Stimulated activated CD8-positive, alpha-beta memory T cell treated with anti-CD3 and anti-CD28 coated beads, Interleukin-12 subunit alpha, Interleukin-12 subunit beta, amount 100 ng/mL, for 24 hours (primary cell): ENCODE measurements at regions not wholly inside any gene's neighbourhood (a gene's known extent, or its start where the extent isn't known, plus 50 kb on each side); places are given as distances from the start of the nearest gene placed in this dataset.
"Not testable (repeated sequence)": the region's sequence is repeated elsewhere in the genome, so short reads cannot be mapped to it uniquely, and the experiment has no call there.

Experiments used
- DNase-seq: peaks from one replicate; pipeline ENCODE4 v3.0.0-alpha.2; 2020; ENCODE audit errors: extremely low read depth

DNA sequence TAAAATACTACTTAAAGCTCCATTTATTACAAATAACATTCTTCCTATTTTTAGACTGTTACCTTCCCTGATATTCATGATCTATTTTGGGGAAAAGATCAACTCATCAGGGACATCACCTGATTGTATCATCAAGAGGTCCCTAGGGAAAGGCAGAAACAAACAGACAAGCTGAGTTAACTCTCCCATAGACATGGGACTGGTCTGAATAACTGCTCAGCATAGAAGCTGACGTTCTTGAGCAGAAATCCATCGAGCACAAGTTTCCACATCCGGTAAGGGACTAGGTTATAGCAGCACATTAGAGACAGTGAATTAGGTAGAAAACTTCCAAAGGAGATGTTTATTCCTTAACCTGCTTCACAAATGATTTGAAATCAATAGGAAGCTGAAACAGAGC, 1100.4 kb upstream of the SLC39A10 start:
- no peak for DNase-seq

DNA sequence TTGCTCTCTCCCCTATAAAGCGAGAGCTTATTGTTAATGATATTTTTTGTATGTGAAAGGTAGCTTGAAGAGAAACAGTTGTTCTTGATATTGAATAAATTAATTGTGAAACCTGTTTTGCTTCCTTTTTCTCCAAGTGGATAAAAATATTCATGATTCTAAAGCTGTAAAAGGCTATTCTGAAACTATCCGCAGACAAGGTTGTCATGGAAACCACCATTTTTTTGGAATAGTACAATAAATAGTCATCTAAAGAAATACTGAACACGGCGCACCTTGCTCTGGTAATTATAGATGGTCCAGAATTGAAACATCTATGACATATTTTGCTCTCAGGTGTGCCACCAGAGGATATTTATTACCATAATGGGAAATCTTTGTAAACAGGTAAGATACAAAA, 1103.0 kb upstream of the SLC39A10 start:
- no peak for DNase-seq

DNA sequence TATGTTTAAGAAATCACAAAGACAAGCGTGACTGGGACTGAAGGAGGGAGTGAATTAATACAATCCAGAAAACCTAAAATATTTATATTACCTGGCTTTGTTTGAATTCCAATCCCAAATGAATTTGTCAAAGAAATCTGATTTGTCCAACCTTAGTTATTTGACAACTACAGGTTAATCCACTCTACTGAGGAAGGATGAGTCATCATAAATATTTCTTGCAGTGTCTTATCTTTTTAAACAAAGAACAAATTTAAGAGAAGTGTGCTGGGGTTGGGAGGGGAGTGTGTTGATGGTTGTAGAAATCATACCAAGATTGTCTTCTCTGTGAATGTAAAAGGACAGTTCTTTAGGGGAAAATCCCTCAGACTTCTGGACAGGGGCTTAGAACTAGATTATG, 1106.3 kb upstream of the SLC39A10 start:
- no peak for DNase-seq

DNA sequence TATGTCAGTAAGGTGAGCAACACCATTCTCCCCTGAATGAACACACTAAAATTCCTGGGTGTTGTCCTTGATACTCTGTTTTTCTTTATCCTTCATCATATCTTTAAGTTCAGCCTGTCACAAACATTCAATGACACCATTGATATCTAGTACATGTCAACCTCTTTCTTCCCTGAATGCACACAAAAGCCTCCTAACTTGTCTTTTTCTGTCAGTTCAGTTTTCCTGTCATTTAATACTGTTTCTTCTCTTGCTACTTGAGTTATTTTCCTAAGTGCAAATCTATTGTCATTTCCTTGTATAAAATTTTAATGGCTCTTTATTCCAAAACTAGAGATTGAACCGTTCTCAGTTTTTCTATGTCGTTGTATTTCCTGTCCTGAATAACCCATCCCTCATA, 1107.6 kb upstream of the SLC39A10 start:
- DNase-seq, result no peak

DNA sequence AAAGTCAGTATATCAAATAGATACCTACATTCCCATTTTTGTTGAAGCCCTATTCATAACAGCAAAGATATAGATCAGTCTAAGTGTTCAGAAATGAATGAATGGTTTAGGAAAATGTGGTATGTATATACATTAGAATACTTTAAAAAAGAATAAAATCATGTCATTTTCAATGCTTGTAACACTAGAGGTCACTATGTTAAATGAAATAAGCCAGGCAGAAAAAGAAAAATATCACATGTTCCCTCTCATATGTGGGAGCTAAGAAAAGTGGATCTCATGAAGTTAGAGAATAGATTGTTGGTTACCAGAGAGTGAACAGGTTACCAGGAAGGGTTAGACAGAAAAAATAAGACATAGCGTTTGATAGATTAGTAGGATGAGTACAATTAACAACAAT, 1111.0 kb upstream of the SLC39A10 start:
- no peak for DNase-seq

DNA sequence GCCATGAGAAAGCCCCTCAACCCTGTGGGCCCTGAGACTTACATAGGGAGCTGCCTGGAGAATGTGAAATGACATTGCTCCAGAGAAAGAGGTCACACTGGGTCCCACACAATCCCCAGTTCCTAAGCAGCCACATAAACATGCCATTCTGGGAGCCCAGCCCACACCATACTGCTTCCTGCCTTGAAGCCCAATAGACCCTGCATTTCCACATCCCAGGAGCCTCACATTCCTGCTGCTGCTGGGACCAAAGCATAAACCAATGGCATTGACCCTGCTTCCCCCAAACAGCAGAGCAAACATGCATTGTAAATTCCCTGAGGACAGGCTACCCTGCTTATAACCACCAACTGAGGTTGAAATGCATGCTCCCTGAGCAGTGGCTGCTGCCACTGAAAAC, 1117.6 kb upstream of the SLC39A10 start:
- no peak for DNase-seq

DNA sequence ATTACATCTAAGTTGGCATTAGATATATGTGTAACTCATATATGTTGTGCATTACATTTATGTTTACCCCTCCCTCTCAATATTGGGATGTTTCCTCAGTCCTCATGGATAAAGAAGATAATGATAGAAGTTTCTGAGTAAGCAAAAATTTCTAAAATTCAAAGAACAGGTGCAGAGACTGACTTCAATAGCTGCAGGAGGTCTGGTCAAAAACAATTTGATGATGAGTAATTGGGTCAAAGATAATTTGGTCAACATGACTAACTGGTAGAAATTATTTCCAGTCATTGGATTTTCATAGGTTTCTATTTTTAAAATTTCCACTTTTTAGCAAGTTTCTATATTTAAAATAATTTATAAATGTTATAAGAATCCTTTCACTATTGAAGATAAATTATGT, 1130.9 kb upstream of the SLC39A10 start:
- DNase-seq, result no peak

DNA sequence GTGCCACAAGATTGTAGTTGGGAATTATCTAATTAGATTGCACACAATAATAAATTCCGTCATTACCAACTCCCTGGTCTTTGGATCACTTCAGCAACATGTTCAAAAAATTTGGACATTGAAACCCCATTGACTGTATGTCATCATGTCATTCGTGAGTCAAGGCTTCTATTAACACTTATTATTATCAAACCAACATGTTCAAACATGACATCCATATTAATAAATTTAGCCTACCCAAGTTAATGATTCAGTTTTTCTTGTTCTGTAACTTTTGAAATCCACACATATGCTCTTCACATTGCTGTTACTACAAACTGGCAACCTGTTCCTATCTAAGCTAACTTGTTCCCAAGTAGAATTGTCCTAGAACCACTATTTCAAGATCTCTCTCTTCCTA, 1142.7 kb upstream of the SLC39A10 start:
- DNase-seq, result no peak

DNA sequence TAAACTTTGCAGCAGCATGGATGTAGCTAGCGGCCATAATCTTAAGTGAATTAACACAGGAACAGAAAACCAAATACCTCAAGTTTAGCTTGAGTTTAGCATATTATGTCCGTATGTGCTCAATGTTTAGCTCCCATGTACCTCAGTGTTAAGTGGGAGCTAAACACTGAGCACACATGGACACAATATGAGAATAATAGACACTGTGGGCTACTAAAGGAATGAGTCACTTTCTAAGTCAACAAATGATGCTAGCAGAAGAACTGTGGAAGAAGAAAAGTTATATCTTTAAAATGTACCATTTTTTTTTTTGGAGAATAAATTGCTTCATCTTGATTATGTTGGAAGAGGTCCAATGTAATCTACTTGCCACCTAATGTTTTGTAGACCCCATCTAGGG, 1146.0 kb upstream of the SLC39A10 start:
- not testable (repeated sequence) for DNase-seq

DNA sequence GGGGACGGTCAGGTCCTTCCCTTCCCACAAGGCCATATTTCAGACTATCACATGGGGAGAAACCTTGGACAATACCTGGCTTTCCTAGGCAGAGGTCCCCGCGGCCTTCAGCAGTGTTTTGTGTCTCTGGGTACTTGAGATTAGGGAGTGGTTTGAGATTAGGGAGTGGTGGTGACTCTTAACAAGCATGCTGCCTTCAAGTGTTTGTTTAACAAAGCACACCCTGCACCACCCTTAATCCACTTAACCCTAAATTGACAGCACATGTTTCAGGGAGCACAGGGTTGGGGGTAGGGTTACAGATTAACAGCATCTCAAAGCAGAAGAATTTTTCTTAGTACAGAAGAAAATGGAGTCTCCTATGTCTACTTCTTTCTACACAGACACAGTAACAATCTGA, 1152.2 kb upstream of the SLC39A10 start:
- DNase-seq, result not testable (repeated sequence)

DNA sequence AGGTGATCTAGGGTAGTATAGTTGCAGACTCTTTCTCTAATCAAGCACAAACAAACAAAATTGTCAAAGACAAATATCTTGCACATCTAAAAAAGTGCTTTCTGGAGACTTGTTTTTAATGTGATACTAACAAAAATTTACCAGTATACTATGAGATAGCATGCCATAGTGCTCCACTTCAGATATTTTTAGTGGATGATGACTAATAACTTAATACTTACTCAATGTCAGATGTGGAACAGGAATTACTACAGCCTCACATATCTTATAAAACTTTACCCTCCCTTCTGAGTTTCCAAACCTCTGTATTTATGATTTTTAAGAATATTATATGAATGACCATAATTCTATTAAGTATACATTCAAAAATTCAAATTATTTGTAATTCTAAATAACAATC, 1162.0 kb upstream of the SLC39A10 start:
- no peak for DNase-seq

DNA sequence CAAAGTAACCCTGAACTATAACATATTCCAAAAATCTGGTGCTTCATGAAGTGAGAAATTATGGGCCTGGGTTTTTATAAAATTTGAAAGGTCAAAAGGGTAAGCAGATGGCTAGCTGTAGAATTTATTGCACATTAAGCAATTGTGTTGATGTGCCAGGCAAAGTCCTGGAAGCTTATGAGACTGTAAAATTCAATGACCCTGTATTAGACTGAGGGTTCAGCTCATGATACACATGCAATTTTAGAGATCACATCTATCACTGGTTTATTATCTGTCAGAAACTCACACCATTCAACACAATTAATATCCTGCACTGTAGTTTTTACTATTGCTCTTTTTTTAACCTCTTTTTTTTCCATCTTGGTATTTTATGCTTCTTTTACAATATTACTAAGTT, 1162.6 kb upstream of the SLC39A10 start:
- no peak for DNase-seq

DNA sequence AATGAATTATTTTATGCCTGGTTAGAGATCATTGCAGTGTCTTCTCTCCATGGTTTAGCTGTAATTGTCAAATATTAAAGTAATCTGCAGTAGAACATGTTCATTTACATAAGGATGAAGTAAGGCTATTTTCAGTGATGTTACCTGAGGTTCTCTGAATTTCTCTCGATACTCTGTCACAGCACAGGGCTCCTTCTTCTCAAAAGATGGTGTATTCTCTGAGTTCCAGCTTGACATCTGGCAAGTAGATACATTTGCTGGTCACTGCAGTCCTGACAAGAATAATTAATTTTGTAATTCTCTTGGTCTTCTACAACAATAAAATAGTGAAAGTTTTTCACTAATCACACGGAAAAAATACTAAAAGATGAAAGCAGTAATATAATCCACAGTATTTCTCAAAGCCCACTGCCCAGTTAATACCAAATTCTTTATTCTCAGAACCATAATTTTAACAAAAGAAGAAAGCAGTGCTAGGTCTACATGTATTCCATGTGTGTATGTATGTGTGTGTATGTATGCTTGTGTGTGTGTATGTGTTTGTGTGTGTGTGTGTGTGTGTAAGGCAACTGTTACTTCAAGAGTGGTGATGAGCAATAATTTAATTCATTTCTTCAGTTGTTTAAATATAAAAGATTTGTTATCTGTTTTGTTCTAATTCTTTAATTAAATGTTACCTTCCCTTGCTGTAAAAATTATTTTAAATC, 1165.5 kb upstream of the SLC39A10 start:
- no peak for DNase-seq

DNA sequence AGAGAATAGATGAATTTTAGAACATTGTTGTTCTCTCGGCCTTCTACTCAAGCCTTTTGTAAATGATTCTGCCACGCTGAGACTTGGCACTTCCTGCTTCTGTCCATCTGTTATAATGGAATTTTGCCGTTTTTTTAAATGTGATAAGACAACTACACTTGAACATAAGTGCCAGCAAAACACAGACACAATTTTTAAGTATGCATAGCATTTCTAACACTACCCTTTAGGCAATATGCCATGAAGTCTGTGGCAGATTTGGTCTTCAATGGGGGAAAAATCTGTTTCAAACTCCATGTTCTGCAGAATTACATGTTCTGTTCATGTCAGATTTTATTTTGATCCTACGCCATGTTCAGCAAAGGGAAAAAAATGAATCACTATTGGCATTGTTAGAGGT, 1170.7 kb upstream of the SLC39A10 start:
- DNase-seq, result no peak

DNA sequence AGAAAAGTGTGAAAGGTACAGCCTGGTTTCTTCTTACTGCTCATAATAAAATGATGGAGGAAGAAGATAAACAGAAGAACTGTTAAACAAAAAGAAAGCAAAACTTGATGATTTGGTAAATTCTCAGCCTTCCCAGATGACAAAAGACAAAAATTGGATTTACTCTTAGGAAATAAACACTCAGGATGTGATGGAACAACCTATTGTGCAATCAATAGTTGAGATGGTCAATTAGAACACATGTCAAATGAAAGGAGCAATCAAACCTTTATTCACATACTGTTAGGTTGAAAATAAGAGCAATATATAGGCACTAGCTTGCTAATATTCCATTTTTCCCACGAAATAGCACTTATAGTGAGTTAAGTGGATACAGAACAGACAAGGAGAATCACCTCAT, 1174.0 kb upstream of the SLC39A10 start:
- DNase-seq, result no peak

DNA sequence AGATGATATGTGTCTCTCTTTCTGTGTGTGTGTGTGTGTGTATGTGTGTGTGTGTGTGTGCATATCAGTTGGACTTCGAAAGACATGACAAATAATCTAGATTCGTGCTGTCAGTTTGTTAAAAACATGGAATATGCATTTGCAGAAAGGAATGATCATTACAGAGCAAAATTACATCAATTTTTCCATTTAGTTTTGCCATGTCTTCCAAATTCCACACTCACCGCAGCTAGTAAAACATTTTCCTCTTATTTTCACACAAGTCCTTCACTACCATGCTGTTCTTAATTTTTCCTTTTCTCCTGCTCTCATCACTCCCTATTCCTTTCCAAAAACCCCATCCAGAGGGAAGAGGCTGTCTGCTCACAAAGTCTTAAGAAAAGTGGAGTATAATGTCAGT, 1191.4 kb upstream of the SLC39A10 start:
- no peak for DNase-seq

DNA sequence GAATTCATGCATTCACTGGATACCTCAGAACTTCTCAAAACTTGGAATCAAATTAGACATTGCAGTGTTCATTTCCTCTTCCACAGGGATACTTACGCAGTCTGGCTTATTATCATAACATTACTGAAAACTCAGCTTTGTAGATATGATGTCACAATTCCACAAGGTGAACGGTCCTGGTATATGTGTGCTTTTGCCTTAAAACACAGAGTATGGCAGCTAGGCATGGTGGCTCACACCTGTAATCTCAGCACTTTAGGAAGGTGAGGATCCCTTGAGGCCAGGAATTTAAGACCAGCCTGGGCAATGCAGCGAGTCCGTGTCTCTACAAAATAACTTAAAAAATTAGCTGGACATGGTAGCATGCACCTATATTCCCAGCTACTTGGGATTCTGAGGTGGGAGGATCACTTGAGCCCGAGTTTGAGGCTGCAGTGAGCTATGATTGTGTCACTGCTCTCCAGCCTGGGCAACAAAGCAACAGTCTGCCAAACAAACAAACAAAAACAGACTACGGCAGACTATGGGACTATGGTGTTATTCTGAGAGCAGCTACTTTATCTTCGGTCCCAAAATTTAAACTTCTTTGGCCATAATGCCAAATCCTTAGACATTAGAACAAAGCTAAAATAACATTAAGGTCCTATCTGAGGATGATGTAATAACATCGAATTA, 1191.9 kb upstream of the SLC39A10 start:
- no peak for DNase-seq

DNA sequence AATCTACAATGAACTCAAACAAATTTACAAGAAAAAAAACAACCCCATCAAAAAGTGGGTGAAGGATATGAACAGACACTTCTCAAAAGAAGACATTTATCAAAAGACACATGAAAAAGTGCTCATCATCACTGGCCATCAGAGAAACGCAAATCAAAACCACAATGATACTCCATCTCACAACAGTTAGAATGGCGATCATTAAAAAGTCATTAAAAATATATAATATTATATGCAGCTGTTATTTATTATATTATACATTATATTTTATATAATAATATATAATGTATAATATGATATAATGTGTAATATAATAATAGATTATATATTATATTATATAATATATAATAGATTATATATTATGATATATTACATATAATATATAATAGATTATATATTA, 1194.1 kb upstream of the SLC39A10 start:
- DNase-seq, result not testable (repeated sequence)

DNA sequence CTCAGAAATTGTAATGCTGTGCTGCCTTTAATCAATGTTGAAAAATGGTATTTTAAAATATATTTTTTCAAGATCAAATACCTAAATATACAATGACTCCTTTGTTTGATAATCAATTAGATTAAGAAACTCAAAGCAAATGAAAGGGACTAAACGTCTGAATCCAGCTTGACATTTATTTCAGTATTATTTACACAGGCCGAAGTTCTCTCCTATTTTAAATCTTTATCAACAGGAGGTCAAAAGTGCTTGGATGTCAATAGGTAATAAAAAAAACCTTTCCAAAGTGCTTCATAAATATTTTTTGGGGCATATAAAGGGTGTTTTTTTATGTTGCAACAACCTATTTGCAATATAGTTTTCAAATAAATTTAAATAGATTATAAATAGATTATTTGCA, 1201.7 kb upstream of the SLC39A10 start:
- no peak for DNase-seq

DNA sequence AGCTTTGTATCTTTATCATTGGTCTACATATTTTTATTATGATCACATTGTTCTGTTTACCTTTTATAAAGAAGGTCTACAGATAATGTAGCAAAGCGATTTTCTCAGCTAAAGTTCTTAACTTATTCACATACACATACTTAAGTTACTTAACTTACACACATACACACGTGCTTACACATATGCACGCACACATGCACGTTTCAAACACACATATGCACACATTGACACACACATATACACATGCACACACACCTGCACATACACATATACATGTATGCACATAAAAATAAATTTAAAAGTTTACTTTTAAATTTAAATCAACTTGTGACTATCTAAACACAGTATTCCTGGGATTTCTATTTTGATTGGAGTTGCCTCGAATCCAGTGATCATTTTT, 1204.5 kb upstream of the SLC39A10 start:
- DNase-seq, result no peak

DNA sequence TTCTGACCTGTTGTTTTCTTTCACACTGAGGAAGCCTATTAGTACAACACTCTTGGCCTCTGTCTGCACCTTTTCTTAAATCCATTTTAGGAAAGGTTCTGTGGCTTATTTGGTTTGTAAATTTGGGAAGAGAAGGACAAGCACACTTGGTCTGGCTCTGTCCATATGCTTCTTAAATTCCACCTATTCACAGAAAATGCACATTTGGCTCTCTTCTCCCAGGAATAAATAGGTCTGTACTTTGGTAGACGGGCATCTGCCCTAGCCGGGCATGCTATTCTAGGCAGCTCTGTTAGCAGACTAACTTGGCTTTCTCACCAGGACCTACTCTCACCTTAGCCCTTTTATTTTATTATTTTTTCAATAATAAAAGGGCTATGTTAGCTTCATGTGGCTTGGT, 1211.8 kb upstream of the SLC39A10 start:
- DNase-seq, result no peak

DNA sequence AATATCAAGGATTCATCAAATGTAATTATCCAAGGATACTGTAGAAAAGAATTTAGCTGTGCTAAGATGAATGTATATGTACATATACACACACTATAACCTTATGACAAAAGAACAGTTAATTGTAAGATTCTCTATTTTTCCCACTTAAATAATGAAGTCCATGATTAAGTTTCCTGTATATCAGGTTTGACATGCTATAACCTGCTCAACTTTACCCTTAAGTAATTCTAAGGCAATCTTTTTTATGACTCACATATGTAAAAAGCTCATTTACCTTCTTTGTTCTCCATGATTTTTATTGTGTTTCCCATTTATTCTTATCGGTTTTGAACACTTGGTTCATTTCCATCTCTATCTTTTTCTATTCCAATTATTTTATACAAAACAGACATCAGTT, 1213.1 kb upstream of the SLC39A10 start:
- DNase-seq, result no peak

DNA sequence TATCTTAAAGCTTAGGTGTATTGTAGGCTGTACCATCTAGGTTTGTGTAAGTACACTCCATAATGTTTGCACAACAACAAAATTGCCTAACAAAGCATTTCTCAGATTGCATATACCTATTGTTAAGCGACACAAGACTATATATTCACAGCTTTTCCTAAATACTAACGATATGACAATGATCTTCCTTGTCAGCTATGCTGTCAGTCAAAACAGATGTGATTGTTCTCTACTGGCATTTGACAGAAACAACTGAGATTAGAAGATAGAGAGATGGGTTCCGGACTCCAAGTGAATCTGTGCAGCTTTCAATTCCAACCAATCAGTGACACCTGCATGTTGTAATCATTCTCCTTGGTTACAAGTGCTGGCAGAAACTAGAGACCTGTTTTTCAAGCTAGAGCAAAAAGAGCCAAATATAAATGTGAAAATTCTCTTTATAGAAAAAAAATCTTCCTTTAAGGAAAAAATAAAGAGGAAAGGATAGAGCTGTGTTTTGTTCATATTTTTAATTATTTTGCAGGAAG, 1232.3 kb upstream of the SLC39A10 start:
- no peak for DNase-seq

DNA sequence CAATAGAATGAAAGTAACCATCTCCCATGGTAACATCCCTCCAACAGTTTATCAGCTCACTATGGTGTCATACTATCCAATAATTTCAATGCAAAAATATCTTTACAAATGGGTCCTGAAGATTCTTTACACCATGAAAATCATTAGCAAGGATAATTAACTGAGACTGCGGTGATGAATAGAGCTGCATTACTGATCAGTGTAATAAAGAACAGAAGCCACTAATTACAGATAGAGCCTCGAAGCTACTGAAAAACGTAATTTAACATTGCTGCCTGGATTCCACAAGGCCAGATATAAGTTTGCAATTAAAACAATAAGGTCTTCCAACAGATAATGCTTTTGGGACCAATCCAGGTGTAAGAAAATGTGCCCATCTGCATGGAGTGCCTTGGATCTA, 1245.8 kb upstream of the SLC39A10 start:
- DNase-seq, result no peak
